ENCODE measurements at regions not wholly inside any gene's neighbourhood (a gene's known extent, or its start where the extent isn't known, plus 50 kb on each side); places are given as distances from the start of the nearest gene placed in this dataset.

DNA sequence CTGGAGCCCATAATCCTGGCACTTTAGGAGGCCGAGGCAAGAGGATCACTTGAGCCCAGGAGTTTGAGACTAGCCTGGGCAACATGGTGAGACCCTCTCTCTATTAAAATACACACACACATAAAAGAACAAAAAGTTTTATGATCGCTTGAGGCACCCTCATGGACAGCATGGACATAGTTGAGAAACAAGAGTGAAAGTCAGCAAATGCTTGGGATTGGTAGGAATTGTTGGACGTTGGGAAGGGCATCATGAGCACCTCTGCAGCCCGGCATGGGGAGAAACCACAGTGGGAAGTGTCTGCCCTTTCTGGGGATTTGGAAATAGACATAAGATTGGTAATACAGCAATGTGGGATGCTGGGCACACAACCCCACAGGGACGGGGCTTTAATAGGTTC, 231.9 kb upstream of the FOXN3 start:
- Histone ChIP-seq H3K36me3 (ENCODE audit: insufficient read depth, low read length) (no peaks in the 10 kb centered on the region), H3K4me2 (ENCODE audit: low read length) (no peak overlapping the region), H3K4me3 (ENCODE audit: low read length) (no peak overlapping the region), H3K9me2 (ENCODE audit: insufficient read depth, low read length) (no peaks in the 10 kb centered on the region), H3K27ac (ENCODE audit: low read length) (no peak overlapping the region), H4K20me1 (ENCODE audit: insufficient read depth) (no peaks in the 10 kb centered on the region), H3K27me3 (ENCODE audit: insufficient read depth, low read depth, low read length) (no peaks in the 10 kb centered on the region), H3K79me2 (replicated peaks; ENCODE audit: insufficient read depth, low read length) (no peaks in the 10 kb centered on the region), H3K9ac (ENCODE audit: low read length) (no peak overlapping the region), H3F3A (ENCODE audit: insufficient read depth, low read length, poor library complexity, severe bottlenecking) (no peaks in the 10 kb centered on the region), H2AFZ (ENCODE audit: low read depth, low read length) (no peak overlapping the region), H3K9me3 (ENCODE audit: low read length) (no peaks in the 10 kb centered on the region)
- TF ChIP-seq POLR2AphosphoS5 (IDR thresholded peaks at IDR 0.05) (no peak), SMC3 (conservative IDR thresholded peaks at IDR 0.05; ENCODE audit: poor library complexity) (no peak), MXI1 (conservative IDR thresholded peaks at IDR 0.05; ENCODE audit: poor library complexity, severe bottlenecking) (no peak)

DNA sequence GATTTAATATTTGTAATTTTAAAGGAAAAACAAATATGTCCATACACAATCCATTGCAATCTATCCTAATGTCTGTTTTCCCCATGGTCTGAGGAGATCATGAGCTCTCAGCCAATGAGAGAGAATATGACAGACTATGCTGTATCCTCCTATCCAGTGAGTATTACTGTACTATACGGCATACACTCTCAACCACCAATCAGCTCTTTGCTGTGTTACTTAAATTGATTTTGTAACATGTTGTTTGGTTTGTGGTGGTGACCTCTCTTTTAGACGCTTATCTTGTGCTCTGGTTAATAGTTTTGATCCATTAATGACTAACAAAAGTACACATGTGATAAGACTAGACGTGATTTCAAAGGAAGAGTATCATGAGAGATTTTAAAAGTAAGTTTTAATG, 231.5 kb upstream of the FOXN3 start:
- H3K4me3 ChIP-seq (ENCODE audit: low read length): no peak overlapping the region

DNA sequence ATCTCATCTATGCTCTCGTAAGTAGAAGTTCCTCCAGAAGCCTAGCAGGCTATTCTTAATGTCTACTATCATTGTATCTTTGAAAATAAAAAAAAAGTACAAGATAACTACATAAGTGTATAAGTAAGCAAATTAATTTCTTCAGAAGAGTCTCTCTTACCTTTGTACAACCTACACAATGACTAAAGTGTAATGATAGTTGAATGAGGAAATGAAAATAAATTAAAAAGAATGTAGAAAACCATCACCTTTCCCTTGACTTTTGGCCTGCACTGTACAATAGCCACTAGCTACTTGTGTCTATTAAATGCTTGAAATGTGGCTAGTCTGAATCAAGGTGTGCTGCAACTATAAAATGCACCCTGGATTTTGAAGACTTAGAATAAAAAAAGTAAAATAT, 229.9 kb upstream of the FOXN3 start:
- Histone ChIP-seq H3K79me2 (replicated peaks; ENCODE audit: insufficient read depth, low read length) (no peaks in the 10 kb centered on the region), H3K27me3 (ENCODE audit: insufficient read depth, low read depth, low read length) (no peaks in the 10 kb centered on the region), H3K4me3 (ENCODE audit: low read length) (no peak overlapping the region), H3K9me3 (ENCODE audit: low read length) (no peaks in the 10 kb centered on the region), H3K36me3 (ENCODE audit: insufficient read depth, low read length) (no peaks in the 10 kb centered on the region), H3K9me2 (ENCODE audit: insufficient read depth, low read length) (no peaks in the 10 kb centered on the region), H4K20me1 (ENCODE audit: insufficient read depth) (no peaks in the 10 kb centered on the region), H3F3A (ENCODE audit: insufficient read depth, low read length, poor library complexity, severe bottlenecking) (no peaks in the 10 kb centered on the region), H2AFZ (ENCODE audit: low read depth, low read length) (no peak overlapping the region), H3K4me2 (ENCODE audit: low read length) (no peak overlapping the region), H3K27ac (ENCODE audit: low read length) (no peak overlapping the region), H3K9ac (ENCODE audit: low read length) (no peak overlapping the region)
- TF ChIP-seq MXI1 (conservative IDR thresholded peaks at IDR 0.05; ENCODE audit: poor library complexity, severe bottlenecking) (no peak), CTCF (IDR thresholded peaks at IDR 0.05; ENCODE audit: poor library complexity, severe bottlenecking) (no peak), EP300 (conservative IDR thresholded peaks at IDR 0.05; ENCODE audit: poor library complexity, severe bottlenecking) (no peak), EZH2 (IDR thresholded peaks at IDR 0.05; ENCODE audit: borderline replicate concordance, insufficient read depth, low read length, poor library complexity, severe bottlenecking) (no peak), REST (IDR thresholded peaks at IDR 0.05; ENCODE audit: borderline replicate concordance) (no peak)

More for the DNA sequence above, 231.5 kb upstream of the FOXN3 start:
- Histone ChIP-seq H3K4me2 (ENCODE audit: low read length) (no peak overlapping the region), H3K9me2 (ENCODE audit: insufficient read depth, low read length) (no peaks in the 10 kb centered on the region), H3F3A (ENCODE audit: insufficient read depth, low read length, poor library complexity, severe bottlenecking) (no peaks in the 10 kb centered on the region), H4K20me1 (ENCODE audit: insufficient read depth) (no peaks in the 10 kb centered on the region), H3K9ac (ENCODE audit: low read length) (no peak overlapping the region), H3K36me3 (ENCODE audit: insufficient read depth, low read length) (no peaks in the 10 kb centered on the region), H2AFZ (ENCODE audit: low read depth, low read length) (no peak overlapping the region), H3K27ac (ENCODE audit: low read length) (no peak overlapping the region), H3K9me3 (ENCODE audit: low read length) (no peaks in the 10 kb centered on the region), H3K79me2 (replicated peaks; ENCODE audit: insufficient read depth, low read length) (no peaks in the 10 kb centered on the region), H3K27me3 (ENCODE audit: insufficient read depth, low read depth, low read length) (no peaks in the 10 kb centered on the region)
- no peak for TF ChIP-seq EZH2 (IDR thresholded peaks at IDR 0.05; ENCODE audit: borderline replicate concordance, insufficient read depth, low read length, poor library complexity, severe bottlenecking)
- no peak for TF ChIP-seq EP300 (conservative IDR thresholded peaks at IDR 0.05; ENCODE audit: poor library complexity, severe bottlenecking)
- no peak for TF ChIP-seq POLR2AphosphoS5 (IDR thresholded peaks at IDR 0.05)

Data from neural cell (in vitro differentiated cells).